ENCODE measurements at regions not wholly inside any gene's neighbourhood (a gene's known extent, or its start where the extent isn't known, plus 50 kb on each side); places are given as distances from the start of the nearest gene placed in this dataset.

DNA sequence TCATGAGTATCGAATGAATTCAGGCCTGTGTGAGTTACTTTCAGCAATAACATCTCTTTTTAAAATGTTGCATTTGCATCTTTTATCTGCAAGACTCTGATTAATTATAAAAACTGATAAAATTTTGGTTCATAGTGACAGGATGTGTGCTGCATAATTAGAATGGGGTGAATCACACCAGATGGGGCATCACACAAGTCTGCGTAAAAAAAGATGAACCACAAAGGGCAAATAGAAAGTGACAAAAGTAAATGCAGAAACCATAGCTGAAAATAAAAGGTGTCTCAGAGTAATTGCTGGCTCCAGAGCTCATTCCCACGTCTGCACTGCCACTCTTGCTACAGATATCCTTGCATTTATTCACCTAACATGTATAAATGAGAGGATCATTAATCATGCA lies 131.1 kb downstream of the HS3ST1 start:
- Histone ChIP-seq H3K27ac (no peak overlapping the region), H3K36me3 (no peaks in the 10 kb centered on the region), H3K4me3 (no peak overlapping the region), H3K27me3 (replicated peaks; ENCODE audit: insufficient read depth) (no peaks in the 10 kb centered on the region), H3K4me1 (ENCODE audit: control insufficient read depth in 1 of 2, low read depth in 2 of 2) (no peaks in the 10 kb centered on the region), H3K9me3 (no peaks in the 10 kb centered on the region)
- ATAC-seq (ENCODE audit: insufficient number of reproducible peaks, low FRiP score, low read depth) (no peak), DNase-seq (ENCODE audit: low spot score) (no peak)
- TF ChIP-seq, protein P1, sequence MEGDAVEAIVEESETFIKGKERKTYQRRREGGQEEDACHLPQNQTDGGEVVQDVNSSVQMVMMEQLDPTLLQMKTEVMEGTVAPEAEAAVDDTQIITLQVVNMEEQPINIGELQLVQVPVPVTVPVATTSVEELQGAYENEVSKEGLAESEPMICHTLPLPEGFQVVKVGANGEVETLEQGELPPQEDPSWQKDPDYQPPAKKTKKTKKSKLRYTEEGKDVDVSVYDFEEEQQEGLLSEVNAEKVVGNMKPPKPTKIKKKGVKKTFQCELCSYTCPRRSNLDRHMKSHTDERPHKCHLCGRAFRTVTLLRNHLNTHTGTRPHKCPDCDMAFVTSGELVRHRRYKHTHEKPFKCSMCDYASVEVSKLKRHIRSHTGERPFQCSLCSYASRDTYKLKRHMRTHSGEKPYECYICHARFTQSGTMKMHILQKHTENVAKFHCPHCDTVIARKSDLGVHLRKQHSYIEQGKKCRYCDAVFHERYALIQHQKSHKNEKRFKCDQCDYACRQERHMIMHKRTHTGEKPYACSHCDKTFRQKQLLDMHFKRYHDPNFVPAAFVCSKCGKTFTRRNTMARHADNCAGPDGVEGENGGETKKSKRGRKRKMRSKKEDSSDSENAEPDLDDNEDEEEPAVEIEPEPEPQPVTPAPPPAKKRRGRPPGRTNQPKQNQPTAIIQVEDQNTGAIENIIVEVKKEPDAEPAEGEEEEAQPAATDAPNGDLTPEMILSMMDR (IDR thresholded peaks at IDR 0.05) = no peak

DNA sequence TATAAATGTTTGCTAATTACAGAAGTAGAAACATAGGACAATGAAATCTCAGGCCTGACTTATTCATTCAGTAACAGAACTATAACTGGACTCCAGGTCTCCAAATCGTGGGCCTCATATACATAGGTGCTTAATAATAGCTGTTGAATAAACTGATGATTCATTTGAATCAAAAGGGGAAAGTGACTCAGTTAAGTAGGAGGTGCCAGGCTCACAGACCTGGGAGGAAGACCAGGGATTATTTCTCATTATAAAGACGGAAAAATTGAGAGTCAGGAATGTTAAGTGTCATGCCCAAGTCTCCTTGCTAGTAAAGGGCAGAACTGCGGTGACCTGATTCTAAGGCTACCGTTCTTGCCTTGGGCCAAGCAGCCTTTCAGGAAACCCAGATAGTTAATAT lies 131.5 kb downstream of the HS3ST1 start:
- DNase-seq (ENCODE audit: low spot score) = no peak
- no peaks in the 10 kb centered on the region for H3K36me3 ChIP-seq
- H3K4me1 ChIP-seq (ENCODE audit: control insufficient read depth in 1 of 2, low read depth in 2 of 2) = no peaks in the 10 kb centered on the region
- H3K9me3 ChIP-seq = no peaks in the 10 kb centered on the region
- TF ChIP-seq, protein P1 (IDR thresholded peaks at IDR 0.05) = no peak
- no peak overlapping the region for H3K4me3 ChIP-seq
- peak; percentile 15 for ATAC-seq (ENCODE audit: insufficient number of reproducible peaks, low FRiP score, low read depth)
- no peak overlapping the region for H3K27ac ChIP-seq
- H3K27me3 ChIP-seq (replicated peaks; ENCODE audit: insufficient read depth) = no peaks in the 10 kb centered on the region

DNA sequence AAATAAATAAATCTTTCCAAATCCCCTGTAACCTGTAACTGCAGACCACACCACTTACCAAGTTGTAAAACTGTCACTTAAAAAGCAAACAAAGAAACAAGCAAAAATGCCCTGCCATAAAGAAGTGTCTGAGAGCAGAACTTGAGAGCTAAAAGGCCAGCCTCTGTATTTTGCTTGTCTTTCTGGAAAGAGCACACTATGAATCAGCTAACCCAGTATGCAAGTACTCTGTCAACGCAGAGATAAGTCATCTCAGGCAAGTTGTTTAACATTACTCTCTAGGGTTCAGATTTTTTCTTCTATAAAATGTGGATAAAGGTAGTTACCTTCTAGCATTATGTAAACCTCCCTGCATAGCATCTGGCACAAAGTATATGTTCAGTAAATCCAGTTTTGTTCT lies 134.8 kb downstream of the HS3ST1 start:
- no peak overlapping the region for H3K4me3 ChIP-seq
- no peaks in the 10 kb centered on the region for H3K36me3 ChIP-seq
- no peaks in the 10 kb centered on the region for H3K4me1 ChIP-seq (ENCODE audit: control insufficient read depth in 1 of 2, low read depth in 2 of 2)
- TF ChIP-seq, protein P1 (IDR thresholded peaks at IDR 0.05) = no peak
- ATAC-seq (ENCODE audit: insufficient number of reproducible peaks, low FRiP score, low read depth) (no peak), DNase-seq (ENCODE audit: low spot score) (no peak)
- no peaks in the 10 kb centered on the region for H3K27me3 ChIP-seq (replicated peaks; ENCODE audit: insufficient read depth)
- H3K27ac ChIP-seq = no peak overlapping the region
- no peaks in the 10 kb centered on the region for H3K9me3 ChIP-seq

DNA sequence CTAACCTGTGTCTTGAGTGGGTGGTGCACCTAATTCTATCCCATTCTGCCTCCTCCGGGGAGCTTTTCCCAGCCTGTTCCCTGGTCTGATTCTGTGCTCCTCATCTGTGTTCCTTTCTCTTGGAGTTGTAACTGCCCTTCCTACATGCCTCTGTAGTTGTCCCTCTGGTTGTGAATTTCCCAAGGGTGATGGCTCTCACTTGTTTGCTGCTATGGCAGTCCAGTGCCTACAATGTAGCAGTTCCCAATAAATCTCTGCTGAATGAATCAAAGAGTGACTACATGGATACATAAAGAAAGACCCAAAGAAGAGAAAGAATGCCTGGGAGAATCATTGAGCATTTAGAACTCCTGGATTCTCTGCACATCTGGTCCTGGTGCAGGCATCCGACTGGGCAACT lies 141.6 kb downstream of the HS3ST1 start:
- H3K27ac ChIP-seq = no peak overlapping the region
- ATAC-seq (ENCODE audit: insufficient number of reproducible peaks, low FRiP score, low read depth) (no peak), DNase-seq (ENCODE audit: low spot score) (no peak)
- no peak overlapping the region for H3K4me3 ChIP-seq
- no peaks in the 10 kb centered on the region for H3K4me1 ChIP-seq (ENCODE audit: control insufficient read depth in 1 of 2, low read depth in 2 of 2)
- TF ChIP-seq, protein P1 (IDR thresholded peaks at IDR 0.05) = no peak
- no peaks in the 10 kb centered on the region for H3K27me3 ChIP-seq (replicated peaks; ENCODE audit: insufficient read depth)
- no peaks in the 10 kb centered on the region for H3K9me3 ChIP-seq
- no peaks in the 10 kb centered on the region for H3K36me3 ChIP-seq

DNA sequence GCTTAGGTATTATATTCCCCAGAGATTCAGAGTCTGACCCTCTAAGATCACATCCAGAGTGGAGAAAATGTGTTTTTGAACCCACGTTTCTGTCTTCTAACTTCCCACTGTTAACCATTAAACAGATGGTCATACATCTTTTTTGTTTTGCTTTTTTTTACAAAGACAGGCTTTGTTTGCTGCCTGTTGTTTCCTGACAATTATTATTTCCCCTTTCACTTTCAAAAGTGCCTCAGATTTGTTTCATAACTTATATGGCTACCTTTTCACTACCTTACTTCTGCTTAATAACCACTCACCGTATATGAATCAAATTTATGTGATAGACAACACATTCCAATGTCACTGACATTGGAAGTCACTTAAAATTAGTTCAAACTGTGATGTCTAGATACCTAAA lies 142.2 kb downstream of the HS3ST1 start:
- no peaks in the 10 kb centered on the region for H3K27me3 ChIP-seq (replicated peaks; ENCODE audit: insufficient read depth)
- no peaks in the 10 kb centered on the region for H3K36me3 ChIP-seq
- TF ChIP-seq, protein P1 (IDR thresholded peaks at IDR 0.05) = no peak
- H3K4me3 ChIP-seq = no peak overlapping the region
- no peak for ATAC-seq (ENCODE audit: insufficient number of reproducible peaks, low FRiP score, low read depth)
- no peak for DNase-seq (ENCODE audit: low spot score)
- no peaks in the 10 kb centered on the region for H3K4me1 ChIP-seq (ENCODE audit: control insufficient read depth in 1 of 2, low read depth in 2 of 2)
- H3K9me3 ChIP-seq = no peaks in the 10 kb centered on the region
- H3K27ac ChIP-seq = no peak overlapping the region
